HFFc6 (cell line): ENCODE measurements at regions not wholly inside any gene's neighbourhood (a gene's known extent, or its start where the extent isn't known, plus 50 kb on each side); places are given as distances from the start of the nearest gene placed in this dataset.

ENCODE experiments used
- DNase-seq: peaks from one replicate; pipeline ENCODE4 v3.0.0-alpha.2; 2018
- H3K27ac Mint-ChIP-seq: 2 replicates; pipeline ENCODE4 v1.8.0; 2020; ENCODE audit warnings: mild to moderate bottlenecking, mixed read lengths
- H3K27me3 Mint-ChIP-seq: 2 replicates; pipeline ENCODE4 v1.8.0; 2021; ENCODE audit warnings: mild to moderate bottlenecking, moderate library complexity, mixed read lengths; ENCODE audit not compliant: insufficient read depth
- H3K36me3 Mint-ChIP-seq: 2 replicates; pipeline ENCODE4 v1.8.0; 2021; ENCODE audit warnings: low read depth, mixed read lengths
- H3K4me1 Mint-ChIP-seq: 2 replicates; pipeline ENCODE4 v1.8.0; 2020; ENCODE audit warnings: low read depth, mixed read lengths
- H3K4me3 Mint-ChIP-seq: 2 replicates; pipeline ENCODE4 v1.8.0; 2020; ENCODE audit warnings: mild to moderate bottlenecking, moderate library complexity, mixed read lengths
- H3K9me3 Mint-ChIP-seq: 2 replicates; pipeline ENCODE4 v1.8.0; 2020; ENCODE audit warnings: mild to moderate bottlenecking, mixed read lengths
- CTCF ChIP-seq: fragments of 200-600 bp; sonication (generic); IDR thresholded peaks from 2 replicates; pipeline ENCODE4 v1.5.0; 2021; ENCODE audit warnings: antibody characterized with exemption, mild to moderate bottlenecking

GRCh38 chr9:107733523-107733894 lies 243.9 kb upstream of the KLF4 start:
- DNase-seq = no peak

GRCh38 chr9:107732781-107733522 lies 243.4 kb upstream of the KLF4 start:
- H3K4me1 Mint-ChIP-seq = peaks cover 67% of the 10 kb centered on the region
- peak overlapping the region; percentile 80 for H3K4me3 Mint-ChIP-seq
- peak overlapping the region; percentile 82 for H3K27ac Mint-ChIP-seq
- no peaks in the 10 kb centered on the region for H3K27me3 Mint-ChIP-seq
- no peak for TF ChIP-seq CTCF
- no peaks in the 10 kb centered on the region for H3K9me3 Mint-ChIP-seq
- H3K36me3 Mint-ChIP-seq = 0 out of 2 replicates have a peak, but pooled peaks cover 4% of the 10 kb centered on the region
- DNase-seq = peak; percentile 60

More at GRCh38 chr9:107733523-107733894, 243.9 kb upstream of the KLF4 start:
- peaks cover 69% of the 10 kb centered on the region for H3K4me1 Mint-ChIP-seq
- no peaks in the 10 kb centered on the region for H3K27me3 Mint-ChIP-seq
- peak overlapping the region; percentile 80 for H3K4me3 Mint-ChIP-seq
- no peak for TF ChIP-seq CTCF
- peak overlapping the region; percentile 82 for H3K27ac Mint-ChIP-seq
- 0 out of 2 replicates have a peak, but pooled peaks cover 4% of the 10 kb centered on the region for H3K36me3 Mint-ChIP-seq
- H3K9me3 Mint-ChIP-seq = no peaks in the 10 kb centered on the region

GRCh38 chr9:107731115-107731762 lies 241.7 kb upstream of the KLF4 start:
- no peaks in the 10 kb centered on the region for H3K9me3 Mint-ChIP-seq
- H3K27me3 Mint-ChIP-seq = no peaks in the 10 kb centered on the region
- no peak overlapping the region for H3K27ac Mint-ChIP-seq
- peaks cover 9% of the 10 kb centered on the region; the same call in 1 of the 2 replicates for H3K36me3 Mint-ChIP-seq
- no peak for DNase-seq
- peaks cover 64% of the 10 kb centered on the region for H3K4me1 Mint-ChIP-seq
- H3K4me3 Mint-ChIP-seq = no peak overlapping the region
- TF ChIP-seq CTCF = no peak

- Mint-ChIP-seq H3K27ac (no peak overlapping the region), H3K9me3 (no peaks in the 10 kb centered on the region), H3K36me3 (peaks cover 9% of the 10 kb centered on the region; the same call in 1 of the 2 replicates), H3K27me3 (no peaks in the 10 kb centered on the region), H3K4me3 (no peak overlapping the region), H3K4me1 (peaks cover 58% of the 10 kb centered on the region)
- TF ChIP-seq CTCF = no peak
- DNase-seq = no peak
Observed at GRCh38 chr9:107730666-107731065, 241.1 kb upstream of the KLF4 start.

- peak overlapping the region; percentile 46 for H3K4me3 Mint-ChIP-seq
- peak overlapping the region; percentile 83 for H3K27ac Mint-ChIP-seq
- peaks cover 9% of the 10 kb centered on the region; the same call in 1 of the 2 replicates for H3K36me3 Mint-ChIP-seq
- no peaks in the 10 kb centered on the region for H3K9me3 Mint-ChIP-seq
- peaks cover 24% of the 10 kb centered on the region for H3K4me1 Mint-ChIP-seq
- peak; percentile 29 for DNase-seq
- no peak for TF ChIP-seq CTCF
- peaks cover 2% of the 10 kb centered on the region for H3K27me3 Mint-ChIP-seq
Observed at GRCh38 chr9:107727086-107727780, 237.7 kb upstream of the KLF4 start.
